Nephron progenitor cell (in vitro differentiated cells): ENCODE measurements at regions not wholly inside any gene's neighbourhood (a gene's known extent, or its start where the extent isn't known, plus 50 kb on each side); places are given as distances from the start of the nearest gene placed in this dataset.
A peak's percentile ranks its signal among the peaks of the same experiment; 100 is the strongest.

Experiments
- DNase-seq: peaks from one replicate; pipeline ENCODE4 v3.0.0; 2021
- H3K27ac Mint-ChIP-seq: 2 replicates; pipeline ENCODE4 v1.8.0; 2021; ENCODE audit warnings: mild to moderate bottlenecking, moderate library complexity, mixed read lengths
- H3K27me3 Mint-ChIP-seq: 2 replicates; pipeline ENCODE4 v1.8.0; 2021; ENCODE audit warnings: mild to moderate bottlenecking, low read depth, mixed read lengths; ENCODE audit not compliant: poor library complexity
- H3K36me3 Mint-ChIP-seq: 2 replicates; pipeline ENCODE4 v1.8.0; 2021; ENCODE audit warnings: low read depth, mixed read lengths
- H3K4me1 Mint-ChIP-seq: 2 replicates; pipeline ENCODE4 v1.8.0; 2021; ENCODE audit warnings: mixed read lengths
- H3K4me3 Mint-ChIP-seq: 2 replicates; pipeline ENCODE4 v1.8.0; 2021; ENCODE audit warnings: mild to moderate bottlenecking, moderate library complexity, mixed read lengths
- H3K9me3 Mint-ChIP-seq: 2 replicates; pipeline ENCODE4 v1.8.0; 2021; ENCODE audit warnings: mild to moderate bottlenecking, moderate library complexity, mixed read lengths
- TF ChIP-seq, protein P1 (sequence below): fragments of 200-600 bp; sonication (generic); IDR thresholded peaks from 2 replicates; pipeline ENCODE4 v1.5.0; 2021; ENCODE audit warnings: antibody characterized with exemption

DNA sequence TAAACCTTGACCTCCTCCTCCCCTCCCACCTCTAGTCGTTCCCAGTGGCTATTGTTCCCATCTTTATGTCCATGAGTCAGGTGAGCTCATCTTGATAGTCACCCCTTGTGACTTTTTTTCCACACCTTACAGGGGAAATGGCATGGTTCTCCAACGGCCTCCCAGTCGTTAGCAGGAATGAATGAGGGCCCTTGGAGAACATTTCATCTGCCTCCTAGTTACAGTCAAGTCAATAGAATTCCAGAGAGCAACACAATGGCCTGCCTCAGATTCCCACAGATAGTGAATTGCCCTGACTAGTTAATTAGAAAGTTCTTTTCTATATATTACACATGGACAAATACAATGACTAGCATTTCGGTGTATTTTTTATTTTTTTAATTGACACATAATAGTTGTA is 262.6 kb downstream of the ATPSCKMT start:
- Mint-ChIP-seq H3K4me1 (no peaks in the 10 kb centered on the region), H3K27me3 (no peaks in the 10 kb centered on the region), H3K9me3 (peaks cover 33% of the 10 kb centered on the region), H3K36me3 (no peaks in the 10 kb centered on the region), H3K27ac (no peak overlapping the region), H3K4me3 (no peak overlapping the region)
- DNase-seq: no peak
- TF ChIP-seq, protein P1, sequence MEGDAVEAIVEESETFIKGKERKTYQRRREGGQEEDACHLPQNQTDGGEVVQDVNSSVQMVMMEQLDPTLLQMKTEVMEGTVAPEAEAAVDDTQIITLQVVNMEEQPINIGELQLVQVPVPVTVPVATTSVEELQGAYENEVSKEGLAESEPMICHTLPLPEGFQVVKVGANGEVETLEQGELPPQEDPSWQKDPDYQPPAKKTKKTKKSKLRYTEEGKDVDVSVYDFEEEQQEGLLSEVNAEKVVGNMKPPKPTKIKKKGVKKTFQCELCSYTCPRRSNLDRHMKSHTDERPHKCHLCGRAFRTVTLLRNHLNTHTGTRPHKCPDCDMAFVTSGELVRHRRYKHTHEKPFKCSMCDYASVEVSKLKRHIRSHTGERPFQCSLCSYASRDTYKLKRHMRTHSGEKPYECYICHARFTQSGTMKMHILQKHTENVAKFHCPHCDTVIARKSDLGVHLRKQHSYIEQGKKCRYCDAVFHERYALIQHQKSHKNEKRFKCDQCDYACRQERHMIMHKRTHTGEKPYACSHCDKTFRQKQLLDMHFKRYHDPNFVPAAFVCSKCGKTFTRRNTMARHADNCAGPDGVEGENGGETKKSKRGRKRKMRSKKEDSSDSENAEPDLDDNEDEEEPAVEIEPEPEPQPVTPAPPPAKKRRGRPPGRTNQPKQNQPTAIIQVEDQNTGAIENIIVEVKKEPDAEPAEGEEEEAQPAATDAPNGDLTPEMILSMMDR: no peak

DNA sequence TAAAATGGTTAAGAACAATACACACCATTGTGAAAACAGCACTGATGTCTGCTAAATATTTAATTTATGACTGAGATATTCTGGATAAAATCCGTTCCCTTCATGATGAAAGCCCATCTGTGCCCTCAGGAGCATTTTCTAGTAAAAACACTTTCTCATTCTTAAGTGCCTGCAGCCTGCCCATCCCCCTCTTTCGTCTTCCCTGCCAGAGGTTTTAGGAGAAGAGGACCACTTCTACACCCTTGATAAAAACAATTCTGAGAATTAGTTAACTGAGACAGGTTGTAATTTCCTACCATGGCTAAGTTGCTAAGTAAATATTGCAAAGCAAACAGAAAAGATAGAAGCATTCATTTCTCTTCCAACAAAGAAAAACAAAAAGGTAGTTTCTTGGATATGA is 272.6 kb downstream of the ATPSCKMT start:
- H3K27ac Mint-ChIP-seq: no peak overlapping the region
- H3K4me1 Mint-ChIP-seq: peaks cover 4% of the 10 kb centered on the region
- no peak for DNase-seq
- H3K36me3 Mint-ChIP-seq: no peaks in the 10 kb centered on the region
- H3K27me3 Mint-ChIP-seq: no peaks in the 10 kb centered on the region
- no peak overlapping the region for H3K4me3 Mint-ChIP-seq
- no peaks in the 10 kb centered on the region for H3K9me3 Mint-ChIP-seq
- TF ChIP-seq, protein P1: no peak

DNA sequence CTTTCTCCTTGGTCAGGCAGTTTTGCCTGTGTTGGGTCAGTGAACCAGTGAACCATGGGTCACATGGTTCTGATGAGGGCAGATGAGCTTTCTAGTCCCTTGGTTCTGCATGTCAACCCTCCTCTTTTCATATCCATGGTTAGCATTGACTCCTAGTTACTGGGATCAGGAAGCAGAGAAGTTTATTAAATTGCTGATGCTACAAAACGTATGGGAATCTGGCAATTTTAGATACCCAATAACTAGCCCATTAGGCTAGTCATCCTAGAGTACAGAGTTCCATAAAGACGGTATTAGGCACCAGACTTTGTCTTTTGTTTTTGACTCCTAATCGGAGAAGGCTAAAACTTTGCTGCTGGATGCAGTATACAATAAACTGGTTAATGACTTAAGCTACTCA is 273.1 kb downstream of the ATPSCKMT start:
- no peaks in the 10 kb centered on the region for H3K9me3 Mint-ChIP-seq
- no peaks in the 10 kb centered on the region for H3K27me3 Mint-ChIP-seq
- peak overlapping the region; percentile 46 for H3K27ac Mint-ChIP-seq
- no peaks in the 10 kb centered on the region for H3K36me3 Mint-ChIP-seq
- H3K4me1 Mint-ChIP-seq: peaks cover 4% of the 10 kb centered on the region
- no peak overlapping the region for H3K4me3 Mint-ChIP-seq
- DNase-seq: no peak
- TF ChIP-seq, protein P1: no peak

DNA sequence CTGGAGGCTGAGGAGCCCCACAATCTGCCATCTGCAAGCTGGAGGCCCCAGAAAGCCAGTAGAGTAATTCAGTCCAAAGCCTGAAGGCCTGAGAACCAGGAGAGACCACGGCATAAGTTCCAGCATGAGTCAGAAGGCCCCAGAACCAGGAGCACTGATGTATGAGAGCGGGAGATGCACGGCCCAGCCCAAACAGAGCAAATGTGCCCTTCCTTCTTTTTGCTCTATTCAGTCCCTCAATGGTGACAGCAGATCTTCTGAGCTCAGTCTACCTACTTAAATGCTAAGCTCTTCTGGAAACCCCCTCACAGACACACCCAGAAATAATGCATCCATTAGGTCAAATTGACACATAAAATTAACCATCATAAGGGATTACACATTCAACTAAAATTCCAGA is 277.6 kb downstream of the ATPSCKMT start:
- Mint-ChIP-seq H3K27ac (no peak overlapping the region), H3K9me3 (peaks cover 30% of the 10 kb centered on the region), H3K27me3 (peaks cover 3% of the 10 kb centered on the region), H3K4me1 (peaks cover 2% of the 10 kb centered on the region), H3K4me3 (no peak overlapping the region), H3K36me3 (no peaks in the 10 kb centered on the region)
- TF ChIP-seq, protein P1: no peak
- no peak for DNase-seq

DNA sequence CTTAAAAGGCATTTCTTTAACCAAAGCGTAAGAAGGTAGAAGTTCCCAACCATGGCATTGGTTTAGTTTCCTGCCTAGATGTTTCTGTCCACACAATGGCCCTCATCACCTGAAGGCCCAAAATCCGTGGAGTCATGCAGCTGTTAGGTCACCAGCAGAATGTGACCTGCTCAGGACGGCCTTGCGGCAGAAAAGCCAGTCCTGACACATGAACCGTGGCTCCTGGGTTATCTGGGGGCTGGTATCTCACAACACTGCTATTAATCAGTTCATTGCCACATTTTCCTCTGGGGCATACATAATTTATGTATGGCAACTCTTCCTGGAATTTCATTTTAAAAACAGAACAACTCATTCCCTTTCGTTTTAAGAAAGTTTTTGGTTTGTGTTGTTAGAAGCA is 278.4 kb downstream of the ATPSCKMT start:
- H3K9me3 Mint-ChIP-seq: peaks cover 30% of the 10 kb centered on the region
- DNase-seq: no peak
- H3K27ac Mint-ChIP-seq: no peak overlapping the region
- TF ChIP-seq, protein P1: no peak
- no peaks in the 10 kb centered on the region for H3K36me3 Mint-ChIP-seq
- H3K4me3 Mint-ChIP-seq: no peak overlapping the region
- no peaks in the 10 kb centered on the region for H3K4me1 Mint-ChIP-seq
- peaks cover 3% of the 10 kb centered on the region for H3K27me3 Mint-ChIP-seq

DNA sequence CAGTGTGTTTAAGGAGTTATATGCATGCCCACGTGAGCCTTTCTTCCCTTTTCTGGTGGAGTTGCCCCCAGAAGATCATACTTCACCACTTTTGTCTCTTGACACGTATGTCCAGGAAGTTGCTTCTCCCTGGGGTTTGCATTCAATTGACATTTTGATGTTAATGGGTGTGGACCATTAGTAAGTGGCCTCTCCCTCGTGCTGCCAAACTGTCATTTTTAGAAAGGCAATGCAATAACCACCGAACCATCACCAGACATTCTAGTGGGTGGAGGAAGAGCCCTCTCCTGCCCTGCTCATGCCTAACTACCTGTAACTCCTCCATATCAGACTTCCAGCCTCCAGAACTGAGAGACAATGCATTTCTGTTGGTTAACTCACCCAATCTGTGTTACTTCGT is 290.8 kb downstream of the ATPSCKMT start:
- H3K27ac Mint-ChIP-seq: no peak overlapping the region
- no peak for DNase-seq
- H3K36me3 Mint-ChIP-seq: no peaks in the 10 kb centered on the region
- H3K9me3 Mint-ChIP-seq: peaks cover 8% of the 10 kb centered on the region
- no peak overlapping the region for H3K4me3 Mint-ChIP-seq
- peaks cover 6% of the 10 kb centered on the region for H3K27me3 Mint-ChIP-seq
- TF ChIP-seq, protein P1: no peak
- no peaks in the 10 kb centered on the region for H3K4me1 Mint-ChIP-seq
